PC-3 (cell line): ENCODE measurements at regions not wholly inside any gene's neighbourhood (a gene's known extent, or its start where the extent isn't known, plus 50 kb on each side); places are given as distances from the start of the nearest gene placed in this dataset.

ENCODE experiments used
- ATAC-seq: fragments of 200-7000 bp; cut with Tn5 transposase; 2 replicates; pipeline ENCODE4 v1.9.1; 2020; ENCODE audit warnings: mild to moderate bottlenecking, moderate library complexity
- BruUV-seq: library from RNA; stranded (reverse); fragments of 400-500 nt; replicated peaks from 2 replicates; lab custom pipeline; 2021; lab: Mats Ljungman, UMichigan
- CTCF ChIA-PET: fragments of 300-600 bp; sonication (Branson Sonifier 250); formaldehyde crosslinking; loops from one replicate; lab custom pipeline; 2022; ENCODE audit warnings: antibody characterized with exemption; lab: Charles Lee
- POLR2A ChIA-PET: fragments of 300-600 bp; sonication (Branson Sonifier 250); formaldehyde crosslinking; loops from one replicate; lab custom pipeline; 2022; ENCODE audit warnings: antibody characterized with exemption; ENCODE audit not compliant: unreplicated experiment; lab: Charles Lee
- DNase-seq: peaks from one replicate; pipeline ENCODE4 v3.0.0-alpha.2; 2015
- H2AFZ ChIP-seq: fragments of 300-600 bp; sonication (generic); 2 replicates; pipeline ENCODE4 v1.6.0; 2016; ENCODE audit warnings: antibody characterized with exemption, low read length
- H3F3A ChIP-seq: fragments of 300-600 bp; sonication (generic); one replicate; pipeline ENCODE4 v1.6.0; 2017; ENCODE audit warnings: antibody characterized with exemption, low read length, control low read depth, mild to moderate bottlenecking; ENCODE audit not compliant: unreplicated experiment
- H3K27ac ChIP-seq: fragments of 300-600 bp; sonication (generic); 2 replicates; pipeline ENCODE4 v1.5.1; 2016; ENCODE audit warnings: mild to moderate bottlenecking, low read length
- H3K27me3 ChIP-seq: fragments of 300-600 bp; sonication (generic); 2 replicates; pipeline ENCODE4 v1.6.1; 2016; ENCODE audit warnings: low read length, mixed read lengths
- H3K36me3 ChIP-seq: fragments of 300-600 bp; sonication (generic); 2 replicates; pipeline ENCODE4 v1.6.1; 2016; ENCODE audit warnings: low read depth, mixed run types, low read length, mixed read lengths
- H3K4me1 ChIP-seq: fragments of 300-600 bp; sonication (generic); 2 replicates; pipeline ENCODE4 v1.5.1; 2016; ENCODE audit warnings: low read length; ENCODE audit not compliant: insufficient read depth
- H3K4me2 ChIP-seq: fragments of 300-600 bp; sonication (generic); 2 replicates; pipeline ENCODE4 v1.6.0; 2016; ENCODE audit warnings: low read length
- H3K4me3 ChIP-seq: fragments of 300-600 bp; sonication (generic); 2 replicates; pipeline ENCODE4 v1.5.1; 2016; ENCODE audit warnings: mild to moderate bottlenecking, low read length, mixed read lengths
- H3K79me2 ChIP-seq: fragments of 300-600 bp; sonication (generic); 2 replicates; pipeline ENCODE4 v1.6.1; 2017; ENCODE audit warnings: low read length, mixed read lengths
- H3K9ac ChIP-seq: fragments of 300-600 bp; sonication (generic); 2 replicates; pipeline ENCODE4 v1.6.0; 2016; ENCODE audit warnings: mild to moderate bottlenecking, low read length
- H3K9me2 ChIP-seq: fragments of 300-600 bp; sonication (generic); replicated peaks from 2 replicates; pipeline ENCODE4 v1.6.1; 2016; ENCODE audit warnings: mixed run types, low read length, mixed read lengths
- H3K9me3 ChIP-seq: fragments of 300-600 bp; sonication (generic); 2 replicates; pipeline ENCODE4 v1.6.1; 2016; ENCODE audit warnings: low read length, mixed read lengths
- H4K20me1 ChIP-seq: fragments of 300-600 bp; sonication (generic); 2 replicates; pipeline ENCODE4 v1.6.1; 2016; ENCODE audit warnings: low read length, mixed read lengths
- CTCF ChIP-seq: fragments of 300-600 bp; sonication (generic); conservative IDR thresholded peaks from 2 replicates; pipeline ENCODE4 v1.5.1; 2017; ENCODE audit warnings: antibody characterized with exemption, low read depth, mild to moderate bottlenecking, low read length
- EZH2 ChIP-seq: fragments of 300-600 bp; sonication (generic); IDR thresholded peaks from one replicate; pipeline ENCODE4 v1.6.1; 2017; ENCODE audit warnings: antibody characterized with exemption, mild to moderate bottlenecking, low read length; ENCODE audit not compliant: unreplicated experiment
- EZH2phosphoT487 ChIP-seq: fragments of 300-600 bp; sonication (generic); IDR thresholded peaks from 2 replicates; pipeline ENCODE4 v1.6.1; 2018; ENCODE audit warnings: mild to moderate bottlenecking, antibody characterized with exemption, low read length, borderline replicate concordance
- intact Hi-C: fragments of 100-400 bp; cut with micrococcal nuclease; formaldehyde crosslinking; loops from 2 replicates; pipeline ENCODE4 v1.9.0; 2023

- CTCF ChIA-PET = no interaction called here
- ATAC-seq = no peak
- BruUV-seq = no TSS peak
These were observed 66.7 kb upstream of the PAX6 start for GRCh38 chr11:31877863-31878262.

GRCh38 chr11:31877083-31877482, 66.0 kb upstream of the PAX6 start:
- Histone ChIP-seq H3K79me2 (no peaks in the 10 kb centered on the region), H3K36me3 (no peaks in the 10 kb centered on the region), H3K9me3 (no peaks in the 10 kb centered on the region), H3K27ac (no peak overlapping the region), H3F3A (no peaks in the 10 kb centered on the region), H3K9me2 (no peaks in the 10 kb centered on the region), H2AFZ (no peak overlapping the region), H3K4me2 (no peak overlapping the region), H3K4me3 (no peak overlapping the region), H3K9ac (no peak overlapping the region), H4K20me1 (no peaks in the 10 kb centered on the region), H3K27me3 (no peaks in the 10 kb centered on the region), H3K4me1 (peaks cover 14% of the 10 kb centered on the region)
- DNase-seq (no peak), ATAC-seq (no peak)
- BruUV-seq = no TSS peak
- ChIA-PET CTCF (no interaction called here), POLR2A (no interaction called here)
- intact Hi-C loops = no loop called here
- TF ChIP-seq EZH2 (no peak), CTCF (no peak), EZH2phosphoT487 (no peak)

More at GRCh38 chr11:31877863-31878262, 66.7 kb upstream of the PAX6 start:
- Histone ChIP-seq H3K4me2 (no peak overlapping the region), H2AFZ (no peak overlapping the region), H3K9ac (no peak overlapping the region), H3K4me1 (peaks cover 18% of the 10 kb centered on the region), H3K9me2 (no peaks in the 10 kb centered on the region), H3K79me2 (no peaks in the 10 kb centered on the region), H3K9me3 (no peaks in the 10 kb centered on the region), H3K4me3 (no peak overlapping the region), H3F3A (no peaks in the 10 kb centered on the region), H4K20me1 (no peaks in the 10 kb centered on the region), H3K27me3 (no peaks in the 10 kb centered on the region), H3K36me3 (no peaks in the 10 kb centered on the region), H3K27ac (no peak overlapping the region)
- no peak for DNase-seq
- intact Hi-C loops = no loop called here
- POLR2A ChIA-PET = no interaction called here
- TF ChIP-seq EZH2 (no peak), EZH2phosphoT487 (no peak), CTCF (no peak)

- Histone ChIP-seq H3K79me2 (no peaks in the 10 kb centered on the region), H3K9me3 (no peaks in the 10 kb centered on the region), H3K4me3 (no peak overlapping the region), H4K20me1 (no peaks in the 10 kb centered on the region), H3K9ac (no peak overlapping the region), H3K27ac (no peak overlapping the region), H3K27me3 (no peaks in the 10 kb centered on the region), H3F3A (no peaks in the 10 kb centered on the region), H3K36me3 (no peaks in the 10 kb centered on the region), H2AFZ (no peak overlapping the region), H3K9me2 (no peaks in the 10 kb centered on the region), H3K4me1 (peaks cover 20% of the 10 kb centered on the region), H3K4me2 (no peak overlapping the region)
- intact Hi-C loops = no loop called here
- ChIA-PET CTCF (no interaction called here), POLR2A (no interaction called here)
- ATAC-seq (no peak), DNase-seq (no peak)
- no TSS peak for BruUV-seq
- TF ChIP-seq EZH2phosphoT487 (no peak), EZH2 (no peak), CTCF (no peak)
These were observed 64.9 kb upstream of the PAX6 start for GRCh38 chr11:31875866-31876560.
